HS-5 (cell line): ENCODE measurements at regions not wholly inside any gene's neighbourhood (a gene's known extent, or its start where the extent isn't known, plus 50 kb on each side); places are given as distances from the start of the nearest gene placed in this dataset.

Experiments used
- DNase-seq: peaks from one replicate; pipeline ENCODE4 v3.0.0-alpha.2; 2012; ENCODE audit warnings: low read depth

DNA sequence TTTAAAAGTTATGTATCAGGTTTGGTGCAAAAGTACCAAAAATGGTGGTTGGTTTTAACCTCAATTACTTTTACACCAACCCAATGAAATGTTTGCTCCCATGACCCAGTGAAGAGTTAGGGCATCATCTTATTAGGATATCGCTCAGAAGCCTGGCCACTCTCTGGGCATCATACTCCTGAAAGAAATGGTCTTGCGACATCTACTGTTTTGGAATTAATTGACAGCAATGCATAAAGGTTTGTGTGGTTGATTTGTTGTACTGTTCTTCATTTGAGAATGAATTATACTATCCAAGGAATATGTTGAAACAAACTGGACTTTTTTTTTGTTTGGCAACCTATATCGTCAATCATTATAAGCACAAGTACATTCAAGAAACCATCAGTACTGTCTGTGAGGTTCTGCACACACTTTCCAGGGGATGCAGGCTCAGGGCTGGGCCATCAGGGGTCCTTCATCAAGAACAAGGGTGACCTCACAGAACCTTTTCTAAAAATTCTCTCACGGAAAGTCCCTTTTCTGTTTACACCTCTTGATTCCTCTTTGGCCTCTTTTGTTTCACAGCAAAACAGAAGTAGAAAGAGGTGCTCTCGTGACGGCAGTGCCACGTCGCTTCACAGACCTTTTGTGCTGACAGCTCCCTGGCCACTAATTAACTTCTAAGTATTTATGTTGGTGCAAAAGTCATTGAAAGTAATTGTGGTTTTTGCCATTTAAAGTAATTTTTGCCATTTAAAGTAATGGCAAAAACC, 117.2 kb upstream of the KLF6 start:
- DNase-seq = no peak

- no peak for DNase-seq
These were observed 116.4 kb upstream of the KLF6 start for GRCh38 chr10:3901370-3901769.

DNA sequence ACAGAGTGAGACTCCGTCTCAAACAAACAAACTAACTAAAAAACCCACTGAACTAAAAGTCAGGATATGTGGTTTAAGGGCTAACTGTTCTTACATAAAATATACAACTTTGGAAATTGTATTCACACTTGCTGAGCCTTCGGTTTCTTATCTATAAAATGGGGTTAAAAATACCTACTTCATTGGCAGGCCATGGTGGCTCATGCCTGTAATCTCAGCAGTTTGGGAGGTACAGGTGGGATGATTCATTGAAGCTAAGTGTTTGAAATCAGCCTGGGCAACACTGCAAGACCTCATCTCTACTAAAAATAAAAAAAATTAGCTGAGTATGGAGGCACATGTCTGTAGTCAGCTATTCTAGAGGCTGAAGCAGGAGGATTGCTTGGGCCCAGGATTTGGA, 115.4 kb upstream of the KLF6 start:
- no peak for DNase-seq

DNA sequence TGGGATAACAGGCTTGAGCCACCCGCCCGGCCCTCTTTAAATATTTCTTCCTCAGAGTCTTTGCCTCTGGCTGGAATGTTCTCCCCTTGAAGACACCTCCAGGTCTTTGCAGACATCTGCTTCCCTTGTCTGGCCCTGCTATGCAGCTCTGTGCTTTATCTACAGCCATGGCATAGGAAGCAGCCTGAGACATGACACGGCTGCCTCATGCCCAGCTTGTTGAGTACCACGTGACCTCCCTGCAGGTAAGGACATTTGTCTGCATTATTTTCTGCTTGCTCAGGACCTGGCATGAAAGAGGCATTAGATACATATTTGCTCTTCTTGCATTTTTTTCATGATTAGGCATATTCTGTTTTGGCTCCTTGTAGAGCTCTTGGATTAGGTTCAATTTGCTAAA, 113.8 kb upstream of the KLF6 start:
- no peak for DNase-seq

DNA sequence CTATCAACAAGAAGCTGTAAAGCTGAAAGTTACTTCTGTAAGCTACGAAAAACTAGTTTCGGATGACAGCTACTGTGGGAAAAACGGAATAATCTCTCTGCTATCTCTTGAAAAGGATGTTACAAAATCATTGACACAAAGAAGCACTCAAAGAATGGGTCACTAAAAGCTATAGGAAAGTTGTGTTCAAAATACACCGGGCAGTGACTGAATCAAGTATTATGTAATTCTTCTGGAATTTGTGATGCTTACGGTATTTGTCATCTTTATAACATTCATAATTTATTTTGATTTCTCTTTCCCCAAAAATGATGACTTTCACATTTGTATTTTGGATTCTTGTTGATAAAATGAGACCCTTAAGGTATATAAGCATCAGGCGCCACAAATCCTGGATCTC, 112.1 kb upstream of the KLF6 start:
- no peak for DNase-seq

DNA sequence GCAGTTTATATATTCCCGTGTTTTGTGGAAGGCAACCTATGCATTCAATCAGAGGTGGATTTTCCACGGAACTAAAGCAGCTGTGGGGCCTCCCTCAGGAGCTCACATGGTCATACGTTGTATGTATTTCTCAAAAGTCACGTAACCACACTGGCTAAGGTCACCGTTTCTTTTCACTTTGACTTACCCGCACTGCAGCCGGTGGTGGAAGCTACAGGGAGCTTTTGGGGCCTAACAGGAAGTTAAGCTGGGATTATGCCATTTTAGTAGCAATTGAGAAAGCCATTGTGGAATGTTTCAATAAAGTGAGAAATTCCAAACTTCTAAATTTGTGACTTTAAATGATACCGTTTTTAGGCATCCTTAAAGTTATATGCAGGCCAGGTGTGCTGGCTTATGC, 111.2 kb upstream of the KLF6 start:
- DNase-seq = no peak

- no peak for DNase-seq
These were observed 110.1 kb upstream of the KLF6 start for GRCh38 chr10:3895045-3895631.

DNA sequence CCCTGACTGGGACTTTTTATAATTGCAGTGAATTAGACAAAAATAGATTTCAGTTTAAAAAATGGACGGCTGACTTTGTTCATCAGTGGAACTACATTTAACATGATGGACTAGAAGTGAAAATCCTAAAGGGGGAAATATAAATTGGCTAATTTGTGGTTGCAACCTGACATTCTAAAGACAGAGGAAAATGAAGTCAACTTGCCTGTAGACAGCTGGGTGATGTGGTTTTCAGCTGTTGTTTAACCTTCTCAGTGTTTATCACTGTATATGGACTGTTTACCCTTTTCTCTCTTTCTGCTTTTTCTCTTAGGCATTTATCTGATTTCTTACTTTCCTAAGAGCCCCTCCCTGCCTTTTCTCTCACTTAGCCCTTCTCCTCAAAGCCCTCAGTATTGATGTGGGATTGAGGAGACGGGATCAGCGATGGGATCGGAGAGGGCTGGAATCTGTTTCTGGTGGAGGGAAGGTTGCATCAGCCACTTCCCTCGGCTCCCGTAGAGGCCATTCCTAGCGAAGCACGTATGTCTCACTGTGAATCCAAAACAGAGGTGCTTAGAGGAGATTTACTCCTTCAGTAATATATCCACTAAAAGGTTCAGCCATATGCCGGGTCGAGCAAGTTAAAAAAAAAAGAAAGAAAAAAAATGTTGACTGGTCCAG, 109.0 kb upstream of the KLF6 start:
- DNase-seq = no peak

GRCh38 chr10:3892440-3893425, 107.7 kb upstream of the KLF6 start:
- DNase-seq = no peak

DNA sequence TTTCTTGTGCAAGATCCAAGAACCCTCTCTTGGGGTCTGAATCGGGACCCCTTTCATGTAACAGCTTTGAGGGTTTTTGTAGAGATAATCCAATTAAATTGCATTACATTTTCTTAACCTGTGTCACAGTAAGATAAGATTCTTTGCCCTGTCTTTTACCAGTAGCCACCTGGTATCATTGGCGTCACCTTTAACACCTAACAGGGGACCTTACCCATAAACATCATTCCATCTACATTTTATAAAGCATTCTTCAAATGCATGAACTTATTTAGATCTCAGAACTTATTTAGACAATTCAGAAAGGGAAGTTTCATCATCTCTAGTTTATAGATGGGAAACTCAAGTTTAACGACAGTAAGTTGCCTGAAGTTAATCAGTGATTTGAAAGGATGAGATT, 106.4 kb upstream of the KLF6 start:
- DNase-seq = no peak

DNA sequence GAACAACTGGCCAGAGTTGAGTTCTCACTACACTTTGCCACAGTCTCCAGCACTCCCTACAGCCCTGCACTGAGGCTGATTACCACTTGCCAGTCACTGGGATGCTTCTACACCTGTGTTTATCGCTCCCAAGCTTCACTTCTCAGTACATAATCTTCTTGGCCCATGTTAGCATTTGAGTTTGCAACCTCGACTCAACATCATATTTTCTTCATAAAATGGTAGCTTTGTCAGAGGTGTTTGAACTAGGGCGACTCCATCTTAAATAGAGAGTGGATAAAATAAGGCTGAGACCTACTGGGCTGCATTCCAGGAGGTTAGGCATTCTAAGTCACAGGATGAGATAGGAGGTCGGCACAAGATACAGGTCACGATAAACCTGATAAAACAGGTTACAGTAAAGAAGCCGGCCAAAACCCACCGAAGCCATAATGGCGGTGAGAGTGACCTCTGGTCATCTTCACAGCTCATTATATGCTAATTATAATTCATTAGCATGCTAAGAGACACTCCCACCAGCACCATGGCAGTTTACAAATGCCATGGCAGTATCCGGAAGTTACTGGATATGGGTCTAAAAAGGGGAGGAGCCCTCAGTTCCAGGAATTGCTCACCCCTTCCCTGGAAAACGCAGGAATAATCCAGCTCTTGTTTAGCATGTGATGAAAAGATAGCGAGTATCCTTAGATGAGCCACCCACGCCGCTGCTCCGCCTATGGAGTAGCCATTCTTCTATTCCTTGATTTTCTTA, 105.8 kb upstream of the KLF6 start:
- DNase-seq = no peak

DNA sequence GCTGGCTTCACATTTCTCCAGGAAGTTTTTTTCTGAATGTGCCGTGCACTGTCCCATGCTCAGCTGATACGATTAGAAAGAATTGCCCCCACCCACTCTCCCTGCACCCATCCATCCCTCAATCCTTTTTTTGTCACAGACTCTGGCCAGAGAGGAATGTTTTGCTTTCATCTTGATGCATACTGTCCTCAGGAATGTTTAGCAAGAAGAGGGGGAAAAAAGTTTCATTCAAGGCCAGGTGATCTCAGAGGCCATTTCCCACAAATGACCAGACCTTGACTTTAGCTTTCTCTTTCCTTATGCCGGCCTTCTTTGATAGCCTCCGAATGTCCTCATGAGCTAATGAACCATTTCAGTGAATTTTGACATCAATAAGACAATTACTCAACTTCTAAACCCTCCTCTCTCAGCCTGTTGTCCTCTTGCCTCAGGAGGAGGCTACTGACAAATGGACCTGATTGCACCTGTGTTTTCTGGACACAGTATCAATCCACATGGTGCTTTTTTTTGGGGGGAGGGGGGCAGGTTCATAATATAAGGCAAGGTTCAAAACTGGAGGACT, 105.0 kb upstream of the KLF6 start:
- DNase-seq = peak; percentile 54

- peak; percentile 50 for DNase-seq
These were observed 103.0 kb upstream of the KLF6 start for GRCh38 chr10:3887885-3888476.

- DNase-seq = no peak
These were observed 102.4 kb upstream of the KLF6 start for GRCh38 chr10:3887404-3887803.

DNA sequence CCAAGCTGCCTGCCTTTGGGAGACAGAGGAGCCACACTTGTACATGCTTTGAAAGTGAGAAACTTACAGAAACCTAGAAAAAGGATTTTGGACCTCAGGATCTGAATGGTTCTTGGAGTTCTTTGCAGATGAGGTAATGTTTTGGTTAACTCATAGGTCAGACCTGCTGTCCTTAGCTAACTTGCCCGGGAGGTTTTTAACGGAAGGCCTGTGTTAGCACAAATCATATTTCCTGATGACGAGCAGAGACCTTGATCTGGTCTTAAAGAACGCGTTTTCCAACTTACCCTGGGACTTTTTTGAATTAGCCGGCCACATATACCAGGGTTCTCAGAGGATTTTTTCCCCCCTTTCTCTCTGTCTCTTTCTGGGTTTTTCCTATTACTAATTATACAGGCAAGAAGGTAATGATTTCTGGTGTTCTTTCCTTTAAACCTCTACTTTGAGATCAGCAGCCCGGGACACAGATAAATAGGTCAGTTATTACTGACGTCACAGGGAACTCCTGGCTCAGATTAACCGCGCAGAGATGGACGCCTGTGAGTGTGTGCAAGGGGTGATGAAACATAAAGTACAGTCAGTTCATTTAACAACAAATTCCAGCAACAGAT, 101.7 kb upstream of the KLF6 start:
- DNase-seq = no peak

- DNase-seq = no peak
These were observed 101.2 kb upstream of the KLF6 start for GRCh38 chr10:3886191-3886590.

- no peak for DNase-seq
These were observed 97.8 kb upstream of the KLF6 start for GRCh38 chr10:3882855-3883254.

- DNase-seq = no peak
These were observed 96.6 kb upstream of the KLF6 start for GRCh38 chr10:3881622-3882021.

GRCh38 chr10:3879073-3879472, 94.1 kb upstream of the KLF6 start:
- DNase-seq = no peak

GRCh38 chr10:3877211-3878000, 92.4 kb upstream of the KLF6 start:
- no peak for DNase-seq
